Thyroid gland (tissue), 4 donors: ENCODE measurements at regions not wholly inside any gene's neighbourhood (a gene's known extent, or its start where the extent isn't known, plus 50 kb on each side); places are given as distances from the start of the nearest gene placed in this dataset.

Experiments used
- DNase-seq, 2 donors: peaks; one replicate each; pipeline ENCODE4 v3.0.0-alpha.2; 2019
- H3K27ac ChIP-seq, 3 donors: fragments of 200-600 bp; sonication (generic); 1 replicate in 2 of 3; 2 replicates in 1 of 3; pipeline ENCODE4 v1.5.1; 2016 to 2019; ENCODE audit warnings: mild to moderate bottlenecking in 1 of 3, moderate library complexity in 1 of 3
- H3K27me3 ChIP-seq: fragments of 200-600 bp; sonication (generic); one replicate; pipeline ENCODE4 v1.5.1; 2019
- H3K36me3 ChIP-seq, 2 donors: fragments of 200-600 bp; sonication (generic); one replicate each; pipeline ENCODE4 v1.5.1; 2016 to 2019
- H3K4me1 ChIP-seq, 2 donors: fragments of 200-600 bp; sonication (generic); one replicate each; pipeline ENCODE4 v1.5.1; 2017 to 2019
- H3K4me3 ChIP-seq, 3 donors: fragments of 200-600 bp; sonication (generic); replicated peaks in 1 of 3; 1 replicate in 2 of 3; 2 replicates in 1 of 3; pipeline ENCODE4 v1.5.1; 2016; ENCODE audit warnings: mild to moderate bottlenecking in 1 of 3
- H3K9me3 ChIP-seq: fragments of 200-600 bp; sonication (generic); one replicate; pipeline ENCODE4 v1.5.1; 2017
- POLR2A ChIP-seq, 2 donors: fragments of 450-650 bp; IDR thresholded peaks; one replicate each; pipeline ENCODE4 v1.6.1; 2017; ENCODE audit warnings: antibody characterized with exemption in 2 of 2, mild to moderate bottlenecking in 2 of 2, moderate library complexity in 1 of 2
- WGBS, 2 donors: methylation state at CpG; one replicate each; pipeline ENCODE4 v1.1.5; 2017; 5-methylcytosine and 5-hydroxymethylcytosine counted together
- intact Hi-C: fragments of 100-400 bp; cut with DNase I; formaldehyde crosslinking; loops from one replicate; pipeline ENCODE4 v1.15.1; 2023
- TF ChIP-seq, protein P1 (sequence below), 6 experiments: fragments of 200-600 bp in 3 of 6; fragments of 450-650 bp in 3 of 6; sonication (generic) in 3 of 6; IDR thresholded peaks; one replicate each; pipeline ENCODE4 v1.5.1; 2016 to 2019; ENCODE audit warnings: antibody characterized with exemption in 6 of 6, mild to moderate bottlenecking in 2 of 6, inconsistent platforms in 1 of 6, moderate library complexity in 1 of 6

DNA sequence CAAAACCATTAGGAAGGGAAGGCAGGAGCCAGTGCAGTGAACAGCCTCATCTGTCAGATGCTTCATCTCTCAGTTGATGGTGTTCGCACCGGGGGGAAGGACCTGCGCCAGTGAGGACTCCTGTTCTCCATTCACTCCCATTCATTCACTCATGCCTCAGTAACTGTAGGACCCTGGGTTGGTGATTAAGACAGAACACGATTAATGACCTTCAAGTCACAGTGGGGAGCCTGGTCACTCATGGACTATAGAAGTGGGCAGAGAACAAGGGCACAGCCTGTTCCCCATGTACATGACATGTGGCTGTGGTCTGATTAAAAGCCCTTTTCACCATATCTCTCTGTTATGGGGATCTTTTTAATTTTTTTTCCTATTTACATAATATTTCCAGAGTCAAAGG lies 113.3 kb downstream of the RPS12 start:
- WGBS, 2 donors, result 92% methylated on average over 4 of the region's 4 CpGs
- no peaks in the 10 kb centered on the region for H3K27me3 ChIP-seq
- DNase-seq, result no peak
- no peaks in the 10 kb centered on the region for H3K4me1 ChIP-seq
- H3K36me3 ChIP-seq, result no peaks in the 10 kb centered on the region
- H3K27ac ChIP-seq, result no peak overlapping the region
- no peak for TF ChIP-seq POLR2A (IDR thresholded peaks at IDR 0.05)
- TF ChIP-seq, protein P1, sequence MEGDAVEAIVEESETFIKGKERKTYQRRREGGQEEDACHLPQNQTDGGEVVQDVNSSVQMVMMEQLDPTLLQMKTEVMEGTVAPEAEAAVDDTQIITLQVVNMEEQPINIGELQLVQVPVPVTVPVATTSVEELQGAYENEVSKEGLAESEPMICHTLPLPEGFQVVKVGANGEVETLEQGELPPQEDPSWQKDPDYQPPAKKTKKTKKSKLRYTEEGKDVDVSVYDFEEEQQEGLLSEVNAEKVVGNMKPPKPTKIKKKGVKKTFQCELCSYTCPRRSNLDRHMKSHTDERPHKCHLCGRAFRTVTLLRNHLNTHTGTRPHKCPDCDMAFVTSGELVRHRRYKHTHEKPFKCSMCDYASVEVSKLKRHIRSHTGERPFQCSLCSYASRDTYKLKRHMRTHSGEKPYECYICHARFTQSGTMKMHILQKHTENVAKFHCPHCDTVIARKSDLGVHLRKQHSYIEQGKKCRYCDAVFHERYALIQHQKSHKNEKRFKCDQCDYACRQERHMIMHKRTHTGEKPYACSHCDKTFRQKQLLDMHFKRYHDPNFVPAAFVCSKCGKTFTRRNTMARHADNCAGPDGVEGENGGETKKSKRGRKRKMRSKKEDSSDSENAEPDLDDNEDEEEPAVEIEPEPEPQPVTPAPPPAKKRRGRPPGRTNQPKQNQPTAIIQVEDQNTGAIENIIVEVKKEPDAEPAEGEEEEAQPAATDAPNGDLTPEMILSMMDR (IDR thresholded peaks at IDR 0.05), result no peak
- no peaks in the 10 kb centered on the region for H3K9me3 ChIP-seq
- no peak overlapping the region for H3K4me3 ChIP-seq
- intact Hi-C loops, result no loop called here

DNA sequence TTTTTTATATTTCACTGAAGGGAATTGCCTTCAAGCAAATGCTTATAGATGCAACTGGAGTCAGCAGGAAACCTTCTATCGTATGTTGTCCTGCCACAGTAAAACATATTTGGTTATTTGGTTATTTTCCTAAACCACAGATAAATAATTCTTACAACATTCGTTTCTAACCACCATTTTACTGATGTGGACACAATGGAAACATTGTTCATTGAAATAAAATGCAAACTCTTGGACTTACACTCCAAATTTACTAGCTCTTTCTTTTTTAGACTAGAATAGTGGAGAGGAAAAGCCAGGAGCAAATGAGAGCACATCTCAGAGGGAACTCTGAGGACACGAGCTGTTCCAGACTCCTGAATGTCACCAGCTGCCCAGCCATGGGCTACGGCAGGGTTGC lies 114.8 kb downstream of the RPS12 start:
- Histone ChIP-seq H3K36me3 (no peaks in the 10 kb centered on the region), H3K4me3 (no peak overlapping the region), H3K9me3 (no peaks in the 10 kb centered on the region), H3K27me3 (no peaks in the 10 kb centered on the region), H3K27ac (no peak overlapping the region), H3K4me1 (no peaks in the 10 kb centered on the region)
- no peak for DNase-seq
- 87 to 88% methylated on average over 4 of the region's 4 CpGs for WGBS, 2 donors
- intact Hi-C loops, result no loop called here
- TF ChIP-seq POLR2A (IDR thresholded peaks at IDR 0.05), result no peak
- TF ChIP-seq, protein P1 (IDR thresholded peaks at IDR 0.05), result no peak

DNA sequence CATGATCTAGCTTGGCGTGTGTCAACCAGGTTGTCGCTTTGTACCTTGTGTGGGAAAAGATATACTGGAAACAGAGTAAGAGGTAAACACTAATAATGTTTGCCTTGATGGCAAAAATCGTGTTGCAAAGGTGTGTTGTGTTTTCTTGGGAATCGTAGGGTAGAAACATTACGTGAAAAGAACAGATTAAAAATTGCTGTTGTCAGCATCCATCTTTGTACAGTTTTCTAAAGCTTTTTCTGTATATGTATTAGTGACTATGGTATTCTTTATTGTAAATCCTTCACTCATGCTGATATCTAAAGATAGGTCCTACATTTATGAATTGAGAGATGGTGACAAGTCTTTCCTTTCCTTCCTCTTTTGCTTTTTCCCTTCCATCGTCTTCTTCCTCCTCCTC lies 116.9 kb downstream of the RPS12 start:
- H3K4me3 ChIP-seq, result no peak overlapping the region
- no peak for DNase-seq
- no peaks in the 10 kb centered on the region for H3K36me3 ChIP-seq
- no peaks in the 10 kb centered on the region for H3K4me1 ChIP-seq
- H3K9me3 ChIP-seq, result no peaks in the 10 kb centered on the region
- intact Hi-C loops, result no loop called here
- no peaks in the 10 kb centered on the region for H3K27me3 ChIP-seq
- WGBS, 2 donors, result 90 to 92% methylated on average over 6 of the region's 6 CpGs
- H3K27ac ChIP-seq, result no peak overlapping the region
- no peak for TF ChIP-seq POLR2A (IDR thresholded peaks at IDR 0.05)
- TF ChIP-seq, protein P1 (IDR thresholded peaks at IDR 0.05), result no peak

DNA sequence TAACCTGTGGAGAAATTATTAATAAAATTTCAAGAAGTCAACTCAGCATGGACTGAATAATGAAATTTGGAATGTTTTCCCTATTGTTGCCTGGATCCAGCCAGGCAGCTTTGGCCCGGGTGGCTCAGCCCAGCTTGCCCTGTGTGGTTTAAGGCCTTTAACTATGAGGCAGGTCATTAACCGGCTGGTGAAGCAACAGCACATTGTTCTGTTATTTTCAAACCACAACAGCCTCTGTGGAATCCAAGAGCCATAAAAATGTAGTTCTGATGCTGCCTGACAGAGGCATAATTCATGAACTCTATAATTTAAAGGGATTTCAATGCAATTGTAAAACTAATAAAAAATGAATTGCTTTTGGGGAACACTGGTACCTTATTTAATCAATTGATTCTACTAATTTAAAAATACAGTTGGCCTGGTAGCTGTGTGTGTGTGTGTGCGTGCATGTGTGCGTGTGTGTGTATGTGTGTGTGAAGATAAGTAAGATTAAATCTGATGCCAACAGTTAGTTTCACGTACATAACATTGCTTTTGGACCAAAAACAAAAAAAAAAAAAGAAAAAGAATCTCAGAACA lies 117.7 kb downstream of the RPS12 start:
- intact Hi-C loops, result no loop called here
- TF ChIP-seq, protein P1 (IDR thresholded peaks at IDR 0.05), result no peak
- no peak for TF ChIP-seq POLR2A (IDR thresholded peaks at IDR 0.05)
- no peak for DNase-seq
- Histone ChIP-seq H3K9me3 (no peaks in the 10 kb centered on the region), H3K27me3 (no peaks in the 10 kb centered on the region), H3K4me1 (no peaks in the 10 kb centered on the region), H3K36me3 (no peaks in the 10 kb centered on the region), H3K27ac (no peak overlapping the region), H3K4me3 (no peak overlapping the region)
- WGBS, 2 donors, result 78% methylated on average over 5 of the region's 5 CpGs

DNA sequence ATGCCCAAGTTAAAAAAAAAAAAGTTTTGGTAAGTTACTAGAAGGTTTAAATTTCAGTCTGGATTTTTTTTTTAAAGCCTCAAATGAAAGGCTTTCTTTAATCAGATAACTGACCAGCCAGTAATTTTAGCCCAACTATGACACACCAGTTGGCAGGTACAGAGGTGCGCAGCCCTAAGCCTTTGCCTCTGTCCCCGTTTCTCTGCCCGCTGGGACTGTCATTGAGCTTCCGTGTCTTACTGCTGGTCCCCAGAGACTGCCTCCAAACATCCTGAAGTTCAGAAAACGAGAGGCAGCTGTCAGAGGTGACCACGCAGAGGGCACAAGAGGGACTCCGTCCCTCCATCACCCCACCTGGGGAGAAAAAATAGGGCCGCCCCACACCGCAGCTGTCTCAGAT lies 118.2 kb downstream of the RPS12 start:
- Histone ChIP-seq H3K9me3 (no peaks in the 10 kb centered on the region), H3K4me1 (no peaks in the 10 kb centered on the region), H3K27ac (no peak overlapping the region), H3K4me3 (no peak overlapping the region), H3K27me3 (no peaks in the 10 kb centered on the region), H3K36me3 (no peaks in the 10 kb centered on the region)
- TF ChIP-seq, protein P1 (IDR thresholded peaks at IDR 0.05), result no peak
- no peak for TF ChIP-seq POLR2A (IDR thresholded peaks at IDR 0.05)
- WGBS, 2 donors, result 76 to 82% methylated on average over 9 of the region's 9 CpGs
- DNase-seq, result no peak
- intact Hi-C loops, result no loop called here
